Peyer's patch (tissue), 4 donors: ENCODE measurements at regions not wholly inside any gene's neighbourhood (a gene's known extent, or its start where the extent isn't known, plus 50 kb on each side); places are given as distances from the start of the nearest gene placed in this dataset.

Experiments used
- POLR2A ChIP-seq, 2 donors: fragments of 450-650 bp; IDR thresholded peaks; one replicate each; pipeline ENCODE4 v1.5.1; 2017; ENCODE audit warnings: antibody characterized with exemption in 2 of 2, mild to moderate bottlenecking in 2 of 2, moderate library complexity in 2 of 2
- TF ChIP-seq, protein P1 (sequence below), 6 experiments: fragments of 450-650 bp in 4 of 6; fragments of 200-600 bp in 2 of 6; sonication (generic) in 1 of 6; IDR thresholded peaks; one replicate each; pipeline ENCODE4 v1.5.1; 2017 to 2019; ENCODE audit warnings: antibody characterized with exemption in 6 of 6, mild to moderate bottlenecking in 3 of 6, moderate library complexity in 1 of 6

DNA sequence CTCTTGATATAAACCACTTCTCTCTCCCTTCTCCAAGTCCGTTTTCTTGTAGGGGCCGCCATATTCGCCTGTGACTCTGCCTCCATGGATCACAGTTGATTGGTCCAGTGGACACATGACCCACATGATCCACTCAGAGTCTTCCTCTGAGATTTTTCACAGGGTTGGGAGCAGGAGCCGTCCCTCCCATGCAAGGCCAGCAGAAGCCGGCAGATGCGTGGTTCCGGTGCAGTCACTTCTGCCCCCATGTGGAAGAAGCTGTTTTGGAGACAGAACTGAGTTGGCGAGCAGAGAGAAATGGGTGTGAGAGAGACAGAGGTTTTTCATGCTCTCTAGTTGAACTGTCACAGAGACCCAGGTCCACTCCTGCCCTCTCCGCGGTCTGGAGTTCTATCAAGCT lies 83.3 kb downstream of the C16orf95 start:
- TF ChIP-seq, protein P1, sequence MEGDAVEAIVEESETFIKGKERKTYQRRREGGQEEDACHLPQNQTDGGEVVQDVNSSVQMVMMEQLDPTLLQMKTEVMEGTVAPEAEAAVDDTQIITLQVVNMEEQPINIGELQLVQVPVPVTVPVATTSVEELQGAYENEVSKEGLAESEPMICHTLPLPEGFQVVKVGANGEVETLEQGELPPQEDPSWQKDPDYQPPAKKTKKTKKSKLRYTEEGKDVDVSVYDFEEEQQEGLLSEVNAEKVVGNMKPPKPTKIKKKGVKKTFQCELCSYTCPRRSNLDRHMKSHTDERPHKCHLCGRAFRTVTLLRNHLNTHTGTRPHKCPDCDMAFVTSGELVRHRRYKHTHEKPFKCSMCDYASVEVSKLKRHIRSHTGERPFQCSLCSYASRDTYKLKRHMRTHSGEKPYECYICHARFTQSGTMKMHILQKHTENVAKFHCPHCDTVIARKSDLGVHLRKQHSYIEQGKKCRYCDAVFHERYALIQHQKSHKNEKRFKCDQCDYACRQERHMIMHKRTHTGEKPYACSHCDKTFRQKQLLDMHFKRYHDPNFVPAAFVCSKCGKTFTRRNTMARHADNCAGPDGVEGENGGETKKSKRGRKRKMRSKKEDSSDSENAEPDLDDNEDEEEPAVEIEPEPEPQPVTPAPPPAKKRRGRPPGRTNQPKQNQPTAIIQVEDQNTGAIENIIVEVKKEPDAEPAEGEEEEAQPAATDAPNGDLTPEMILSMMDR (IDR thresholded peaks at IDR 0.05), result no peak
- TF ChIP-seq POLR2A (IDR thresholded peaks at IDR 0.05), result no peak
